HG03135 (cell line): ENCODE measurements at regions not wholly inside any gene's neighbourhood (a gene's known extent, or its start where the extent isn't known, plus 50 kb on each side); places are given as distances from the start of the nearest gene placed in this dataset.
"Not testable (repeated sequence)": the region's sequence is repeated elsewhere in the genome, so short reads cannot be mapped to it uniquely, and the experiment has no call there.

Source experiments
- ATAC-seq: cut with Tn5 transposase; IDR thresholded peaks from one replicate; pipeline ENCODE4 v1.9.1; 2021; ENCODE audit warnings: mild to moderate bottlenecking, moderate library complexity; ENCODE audit not compliant: unreplicated experiment

GRCh38 chr18:10114717-10115463, 201.1 kb downstream of the VAPA start:
- ATAC-seq = no peak

DNA sequence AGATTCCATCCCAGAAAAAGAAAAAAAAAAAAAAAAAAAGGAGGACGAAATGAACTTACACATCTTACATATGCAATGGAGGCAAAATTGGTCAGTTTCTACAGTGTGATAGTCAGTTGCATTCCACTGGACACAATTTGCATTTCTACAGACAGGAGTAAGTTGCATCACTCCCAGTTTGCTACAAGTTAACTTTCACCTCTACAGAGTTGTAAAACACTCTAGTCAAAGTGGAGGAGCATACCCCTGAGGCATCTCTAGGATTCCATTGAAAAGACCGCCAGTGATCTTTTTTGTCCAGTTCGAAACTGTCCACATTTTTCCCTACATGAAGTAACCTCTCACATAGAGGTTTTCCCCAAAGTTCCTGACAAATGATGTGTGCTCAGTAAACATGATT, 202.8 kb downstream of the VAPA start:
- ATAC-seq = no peak

GRCh38 chr18:10119528-10119927, 205.7 kb downstream of the VAPA start:
- no peak for ATAC-seq

- no peak for ATAC-seq
Observed at GRCh38 chr18:10119991-10120390, 206.2 kb downstream of the VAPA start.

GRCh38 chr18:10120622-10121021, 206.8 kb downstream of the VAPA start:
- no peak for ATAC-seq

- no peak for ATAC-seq
Observed at GRCh38 chr18:10121028-10121427, 207.2 kb downstream of the VAPA start.

GRCh38 chr18:10121786-10122515, 208.1 kb downstream of the VAPA start:
- no peak for ATAC-seq

- ATAC-seq = no peak
Observed at GRCh38 chr18:10122988-10123950, 209.5 kb downstream of the VAPA start.

DNA sequence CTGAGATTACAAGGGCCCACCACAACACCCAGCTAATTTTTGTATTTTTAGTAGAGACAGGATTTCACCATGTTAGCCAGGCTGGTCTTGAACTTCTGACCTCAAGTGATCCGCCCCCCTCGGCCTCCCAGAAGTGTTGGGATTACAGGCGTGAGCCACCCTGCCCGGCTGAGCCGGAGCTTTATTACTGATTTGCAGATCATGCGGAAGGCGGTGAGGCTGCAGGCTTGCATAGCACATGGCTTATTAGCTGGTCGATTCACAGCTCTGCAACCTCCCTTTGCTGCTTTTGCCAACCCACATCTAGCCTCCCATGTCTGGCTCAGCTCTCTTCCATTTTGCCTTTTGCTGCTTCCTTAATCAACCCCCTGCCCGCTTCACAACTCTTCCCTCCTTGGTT, 210.3 kb downstream of the VAPA start:
- ATAC-seq = no peak

DNA sequence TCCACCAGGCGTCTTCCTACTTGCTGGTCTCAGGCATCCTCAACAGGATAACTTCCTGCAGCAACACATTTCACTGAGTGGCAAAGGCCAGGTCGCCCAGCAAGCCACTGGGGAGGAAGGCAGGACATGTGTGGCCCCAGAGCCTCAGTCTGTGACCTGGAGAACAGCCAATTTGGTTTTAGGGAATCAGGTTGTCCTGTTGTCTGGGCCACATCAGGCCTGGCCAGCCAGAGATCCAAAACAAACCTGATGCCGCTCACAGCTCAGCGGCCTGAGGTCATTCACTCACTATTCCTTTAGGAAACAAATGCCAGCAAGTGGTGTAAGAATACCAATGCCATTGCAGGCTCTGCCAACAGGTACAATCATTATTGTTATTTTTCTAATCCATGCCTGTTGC, 210.7 kb downstream of the VAPA start:
- no peak for ATAC-seq

DNA sequence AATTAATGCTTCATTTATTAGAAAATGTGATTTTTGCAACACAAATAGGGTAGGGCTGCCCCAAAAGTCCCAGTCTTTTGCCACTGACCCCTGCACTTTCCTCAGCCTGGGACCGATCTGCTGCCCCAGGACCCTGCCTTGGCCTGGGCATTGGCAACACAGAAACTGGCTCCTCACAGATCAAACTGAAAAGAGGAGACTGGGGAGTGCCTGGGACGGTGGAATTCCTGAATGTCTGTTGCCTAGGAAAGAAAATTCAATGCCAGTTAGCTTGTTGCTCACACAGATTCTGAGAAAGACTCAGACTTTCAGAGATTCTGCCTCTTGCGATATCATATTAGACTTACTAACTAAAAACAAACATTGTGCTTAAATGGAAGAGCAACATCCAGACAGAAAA, 211.2 kb downstream of the VAPA start:
- no peak for ATAC-seq

GRCh38 chr18:10127729-10128128, 213.9 kb downstream of the VAPA start:
- ATAC-seq = no peak

DNA sequence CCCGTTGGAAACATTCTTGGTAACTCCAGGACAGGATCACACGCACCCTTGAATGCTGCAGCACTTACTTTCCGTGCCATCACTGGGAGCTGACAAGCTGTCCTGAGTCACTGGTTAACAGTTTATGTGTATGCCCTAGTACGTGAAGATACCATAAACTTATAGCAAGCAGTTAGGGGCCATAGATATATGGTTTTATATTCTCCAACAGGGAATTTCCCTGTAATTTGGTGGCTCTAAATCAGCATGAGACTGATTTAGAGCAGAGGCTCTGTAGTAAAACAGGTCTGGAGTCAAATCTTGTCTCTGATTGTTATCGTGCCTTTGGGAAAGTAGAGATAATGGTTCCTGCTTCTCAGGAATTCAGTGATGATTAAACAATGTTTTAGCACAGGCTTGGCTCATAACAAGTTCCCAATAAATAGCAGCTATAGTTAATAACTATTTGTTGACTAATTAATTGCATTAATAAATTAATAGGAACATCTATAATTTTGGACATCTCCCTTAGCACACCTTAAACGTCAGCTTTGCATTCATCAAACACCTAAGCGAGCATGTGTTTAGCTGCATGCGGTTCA, 215.2 kb downstream of the VAPA start:
- ATAC-seq = no peak

DNA sequence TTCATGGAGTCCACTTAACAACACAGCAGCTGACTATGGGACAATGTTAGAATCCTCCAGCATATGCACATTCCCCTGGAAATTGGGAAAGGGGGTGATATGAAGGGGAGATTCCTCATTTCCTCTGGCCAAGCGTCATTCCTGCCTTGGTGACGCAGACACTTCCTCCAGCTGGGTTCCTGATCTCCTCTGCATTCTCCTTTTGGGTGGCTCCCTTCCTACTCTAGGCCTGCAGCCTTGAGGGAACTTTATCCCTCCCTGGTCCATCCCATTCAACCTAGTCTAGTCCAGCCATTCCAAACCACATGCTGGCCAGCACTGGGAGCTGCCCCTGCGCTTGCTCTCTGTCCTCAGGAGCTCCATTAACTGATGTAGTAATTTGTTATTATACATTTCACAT, 216.8 kb downstream of the VAPA start:
- no peak for ATAC-seq

DNA sequence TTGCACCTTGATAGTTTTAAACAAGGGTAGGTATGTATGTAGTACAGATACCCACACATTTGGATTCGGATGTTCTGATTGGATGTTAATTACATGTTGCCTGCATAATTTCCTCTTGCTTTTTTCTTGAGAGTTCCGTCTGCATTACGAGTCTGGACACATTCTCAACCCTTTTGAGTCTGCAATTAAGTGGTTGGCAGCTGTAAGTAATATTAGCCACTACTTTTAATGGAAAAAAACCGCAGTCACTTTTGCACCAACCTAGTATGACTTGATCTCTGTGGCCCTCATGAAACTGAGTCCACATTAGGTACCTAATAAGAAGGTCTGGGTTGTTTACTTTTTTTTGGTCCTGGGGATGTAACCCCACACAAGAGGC, 217.3 kb downstream of the VAPA start:
- no peak for ATAC-seq

- ATAC-seq = no peak
Observed at GRCh38 chr18:10131460-10132395, 217.9 kb downstream of the VAPA start.

- no peak for ATAC-seq
Observed at GRCh38 chr18:10133516-10133915, 219.7 kb downstream of the VAPA start.

DNA sequence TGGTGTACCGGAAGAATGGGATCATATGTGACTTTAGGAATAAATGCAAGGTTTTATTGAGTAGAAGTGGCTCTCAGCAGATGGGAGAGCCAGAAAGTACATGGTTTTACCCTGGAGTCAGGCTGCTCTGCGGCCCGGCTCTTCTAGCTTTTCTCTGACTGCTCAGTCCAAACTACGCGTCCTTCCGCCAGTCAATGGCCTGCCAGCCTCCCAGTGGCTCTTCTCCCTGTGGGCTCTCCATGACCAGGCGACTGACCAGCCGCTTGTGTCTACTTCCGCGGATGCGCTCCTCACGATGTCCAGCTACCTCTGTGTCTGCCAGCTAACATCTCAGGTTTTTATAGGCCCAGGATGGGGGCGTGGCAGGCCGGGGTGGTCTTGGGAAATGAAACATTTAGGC, 220.4 kb downstream of the VAPA start:
- ATAC-seq = no peak

- ATAC-seq = not testable (repeated sequence)
Observed at GRCh38 chr18:10134749-10135148, 220.9 kb downstream of the VAPA start.
